AG10803 (cell line): ENCODE measurements at regions not wholly inside any gene's neighbourhood (a gene's known extent, or its start where the extent isn't known, plus 50 kb on each side); places are given as distances from the start of the nearest gene placed in this dataset.

Experiments
- DNase-seq: peaks from one replicate; pipeline ENCODE4 v3.0.0; 2010; ENCODE audit warnings: low read depth
- H3K4me3 ChIP-seq: 2 replicates; pipeline ENCODE4 v1.5.1; 2011; ENCODE audit warnings: mild to moderate bottlenecking, low read length, control low read depth
- CTCF ChIP-seq: conservative IDR thresholded peaks from 2 replicates; pipeline ENCODE4 v1.5.1; 2011; ENCODE audit warnings: mild to moderate bottlenecking, low read length, control low read depth, inconsistent platforms

- no peak overlapping the region for H3K4me3 ChIP-seq
- DNase-seq = no peak
- TF ChIP-seq CTCF = no peak
Observed at GRCh38 chr3:184488577-184488976, 73.0 kb upstream of the EPHB3 start.

GRCh38 chr3:184489268-184489841, 72.2 kb upstream of the EPHB3 start:
- no peak for TF ChIP-seq CTCF
- peak; percentile 44 for DNase-seq
- no peak overlapping the region for H3K4me3 ChIP-seq

GRCh38 chr3:184491011-184491576, 70.5 kb upstream of the EPHB3 start:
- TF ChIP-seq CTCF = no peak
- H3K4me3 ChIP-seq = no peak overlapping the region
- DNase-seq = no peak

- TF ChIP-seq CTCF = no peak
- no peak for DNase-seq
- H3K4me3 ChIP-seq = no peak overlapping the region
Observed at GRCh38 chr3:184491867-184492615, 69.5 kb upstream of the EPHB3 start.

- H3K4me3 ChIP-seq = no peak overlapping the region
- no peak for TF ChIP-seq CTCF
- DNase-seq = no peak
Observed at GRCh38 chr3:184496933-184497332, 64.7 kb upstream of the EPHB3 start.

- peak; percentile 25 for DNase-seq
- no peak overlapping the region for H3K4me3 ChIP-seq
- TF ChIP-seq CTCF = no peak
Observed at GRCh38 chr3:184497804-184498203, 63.8 kb upstream of the EPHB3 start.
